ENCODE measurements at regions not wholly inside any gene's neighbourhood (a gene's known extent, or its start where the extent isn't known, plus 50 kb on each side); places are given as distances from the start of the nearest gene placed in this dataset.

- Mint-ChIP-seq H3K9me3 (peaks cover 2% of the 10 kb centered on the region), H3K27ac (no peak overlapping the region)
- no peak for ATAC-seq
Measured at GRCh38 chr11:116640641-116641402, 132.0 kb downstream of the BUD13 start.

GRCh38 chr11:116638463-116638862 lies 134.3 kb downstream of the BUD13 start:
- Mint-ChIP-seq H3K9me3 (peaks cover 5% of the 10 kb centered on the region), H3K4me3 (no peak overlapping the region), H3K36me3 (no peaks in the 10 kb centered on the region), H3K27me3 (peaks cover under 1% of the 10 kb centered on the region), H3K4me1 (no peaks in the 10 kb centered on the region), H3K27ac (no peak overlapping the region)
- ATAC-seq = no peak

More at GRCh38 chr11:116640641-116641402, 132.0 kb downstream of the BUD13 start:
- H3K4me1 Mint-ChIP-seq = no peaks in the 10 kb centered on the region
- no peaks in the 10 kb centered on the region for H3K36me3 Mint-ChIP-seq
- no peak overlapping the region for H3K4me3 Mint-ChIP-seq
- peaks cover 10% of the 10 kb centered on the region for H3K27me3 Mint-ChIP-seq

- peaks cover 5% of the 10 kb centered on the region for H3K9me3 Mint-ChIP-seq
- no peak for ATAC-seq
- H3K4me1 Mint-ChIP-seq = no peaks in the 10 kb centered on the region
- H3K36me3 Mint-ChIP-seq = no peaks in the 10 kb centered on the region
- no peak overlapping the region for H3K27ac Mint-ChIP-seq
- H3K27me3 Mint-ChIP-seq = no peaks in the 10 kb centered on the region
- no peak overlapping the region for H3K4me3 Mint-ChIP-seq
Measured at GRCh38 chr11:116637766-116638165, 135.0 kb downstream of the BUD13 start.

- no peak for ATAC-seq
- Mint-ChIP-seq H3K4me3 (no peak overlapping the region), H3K27me3 (no peaks in the 10 kb centered on the region), H3K27ac (no peak overlapping the region), H3K9me3 (peaks cover 5% of the 10 kb centered on the region), H3K4me1 (no peaks in the 10 kb centered on the region), H3K36me3 (no peaks in the 10 kb centered on the region)
Measured at GRCh38 chr11:116636341-116636929, 136.4 kb downstream of the BUD13 start.

GRCh38 chr11:116631201-116631600 lies 141.6 kb downstream of the BUD13 start:
- H3K27ac Mint-ChIP-seq = no peak overlapping the region
- H3K27me3 Mint-ChIP-seq = no peaks in the 10 kb centered on the region
- H3K36me3 Mint-ChIP-seq = no peaks in the 10 kb centered on the region
- no peak overlapping the region for H3K4me3 Mint-ChIP-seq
- no peak for ATAC-seq
- H3K9me3 Mint-ChIP-seq = peaks cover 8% of the 10 kb centered on the region
- H3K4me1 Mint-ChIP-seq = no peaks in the 10 kb centered on the region

DNA sequence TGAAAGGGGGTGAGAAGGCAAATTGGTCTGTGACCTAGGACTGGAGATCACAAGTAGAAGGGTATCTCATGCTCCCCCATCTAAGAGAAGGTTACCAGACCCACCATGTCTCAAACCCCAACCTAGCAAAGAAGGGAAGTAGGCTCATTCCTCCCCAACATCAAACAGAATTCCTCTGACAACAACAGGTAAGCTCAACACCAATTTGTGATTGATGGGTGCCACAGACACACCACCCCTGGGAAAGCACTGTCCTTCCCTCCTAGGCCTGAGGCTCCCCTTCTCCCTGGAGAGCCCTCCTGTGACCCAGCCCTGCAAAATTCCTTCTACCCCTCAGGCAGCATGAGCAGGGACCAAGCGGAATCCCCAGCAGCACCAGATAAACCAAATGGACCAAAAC lies 154.3 kb downstream of the BUD13 start:
- Mint-ChIP-seq H3K4me3 (no peak overlapping the region), H3K27ac (no peak overlapping the region), H3K9me3 (peaks cover 3% of the 10 kb centered on the region), H3K36me3 (no peaks in the 10 kb centered on the region), H3K4me1 (peaks cover 19% of the 10 kb centered on the region), H3K27me3 (peaks cover 13% of the 10 kb centered on the region)
- ATAC-seq = no peak

GRCh38 chr11:116615211-116615865 lies 157.4 kb downstream of the BUD13 start:
- Mint-ChIP-seq H3K4me1 (peaks cover 19% of the 10 kb centered on the region), H3K27ac (no peak overlapping the region), H3K9me3 (peaks cover 9% of the 10 kb centered on the region), H3K4me3 (no peak overlapping the region), H3K27me3 (peaks cover 18% of the 10 kb centered on the region), H3K36me3 (no peaks in the 10 kb centered on the region)
- no peak for ATAC-seq

- H3K9me3 Mint-ChIP-seq = peaks cover 9% of the 10 kb centered on the region
- no peak for ATAC-seq
- H3K4me1 Mint-ChIP-seq = peaks cover 19% of the 10 kb centered on the region
- no peak overlapping the region for H3K27ac Mint-ChIP-seq
- H3K36me3 Mint-ChIP-seq = no peaks in the 10 kb centered on the region
- peaks cover 18% of the 10 kb centered on the region for H3K27me3 Mint-ChIP-seq
- H3K4me3 Mint-ChIP-seq = no peak overlapping the region
Measured at GRCh38 chr11:116614306-116615210, 158.2 kb downstream of the BUD13 start.

GRCh38 chr11:116613206-116613875 lies 159.4 kb downstream of the BUD13 start:
- no peak for ATAC-seq
- no peak overlapping the region for H3K27ac Mint-ChIP-seq
- peaks cover 18% of the 10 kb centered on the region for H3K27me3 Mint-ChIP-seq
- H3K4me3 Mint-ChIP-seq = no peak overlapping the region
- no peaks in the 10 kb centered on the region for H3K36me3 Mint-ChIP-seq
- H3K9me3 Mint-ChIP-seq = peaks cover 9% of the 10 kb centered on the region
- peaks cover 19% of the 10 kb centered on the region for H3K4me1 Mint-ChIP-seq

- Mint-ChIP-seq H3K4me1 (peaks cover 19% of the 10 kb centered on the region), H3K36me3 (no peaks in the 10 kb centered on the region), H3K4me3 (no peak overlapping the region), H3K27ac (no peak overlapping the region), H3K27me3 (peaks cover 28% of the 10 kb centered on the region), H3K9me3 (peaks cover 9% of the 10 kb centered on the region)
- ATAC-seq = no peak
Measured at GRCh38 chr11:116611998-116612620, 160.7 kb downstream of the BUD13 start.

- Mint-ChIP-seq H3K27ac (no peak overlapping the region), H3K4me1 (peaks cover 6% of the 10 kb centered on the region), H3K9me3 (peaks cover 5% of the 10 kb centered on the region), H3K4me3 (no peak overlapping the region), H3K27me3 (peaks cover 47% of the 10 kb centered on the region), H3K36me3 (no peaks in the 10 kb centered on the region)
- ATAC-seq = no peak
Measured at GRCh38 chr11:116610190-116610589, 162.6 kb downstream of the BUD13 start.

DNA sequence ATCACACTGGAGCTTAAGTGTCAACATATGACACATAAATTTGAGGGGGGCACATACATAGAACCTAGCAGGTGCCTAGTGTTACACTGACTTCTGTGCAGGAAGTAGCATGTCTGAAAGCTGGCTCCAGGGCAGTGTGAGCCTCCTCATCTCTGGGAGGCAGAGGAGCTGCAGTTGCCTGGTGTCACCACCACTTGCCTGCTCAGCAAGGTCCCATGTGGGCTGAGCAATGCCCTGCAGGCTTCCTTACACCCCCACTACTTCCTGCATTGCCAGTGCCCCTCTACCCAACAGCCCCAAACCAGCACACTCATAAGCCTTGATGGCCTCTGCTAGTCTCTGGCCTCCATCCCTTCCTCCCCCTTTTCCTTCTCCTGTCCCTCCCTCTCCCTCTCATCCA lies 165.8 kb downstream of the BUD13 start:
- Mint-ChIP-seq H3K4me3 (no peak overlapping the region), H3K36me3 (no peaks in the 10 kb centered on the region), H3K9me3 (peaks cover 5% of the 10 kb centered on the region), H3K27ac (no peak overlapping the region), H3K27me3 (peaks cover 46% of the 10 kb centered on the region), H3K4me1 (no peaks in the 10 kb centered on the region)
- ATAC-seq = no peak

DNA sequence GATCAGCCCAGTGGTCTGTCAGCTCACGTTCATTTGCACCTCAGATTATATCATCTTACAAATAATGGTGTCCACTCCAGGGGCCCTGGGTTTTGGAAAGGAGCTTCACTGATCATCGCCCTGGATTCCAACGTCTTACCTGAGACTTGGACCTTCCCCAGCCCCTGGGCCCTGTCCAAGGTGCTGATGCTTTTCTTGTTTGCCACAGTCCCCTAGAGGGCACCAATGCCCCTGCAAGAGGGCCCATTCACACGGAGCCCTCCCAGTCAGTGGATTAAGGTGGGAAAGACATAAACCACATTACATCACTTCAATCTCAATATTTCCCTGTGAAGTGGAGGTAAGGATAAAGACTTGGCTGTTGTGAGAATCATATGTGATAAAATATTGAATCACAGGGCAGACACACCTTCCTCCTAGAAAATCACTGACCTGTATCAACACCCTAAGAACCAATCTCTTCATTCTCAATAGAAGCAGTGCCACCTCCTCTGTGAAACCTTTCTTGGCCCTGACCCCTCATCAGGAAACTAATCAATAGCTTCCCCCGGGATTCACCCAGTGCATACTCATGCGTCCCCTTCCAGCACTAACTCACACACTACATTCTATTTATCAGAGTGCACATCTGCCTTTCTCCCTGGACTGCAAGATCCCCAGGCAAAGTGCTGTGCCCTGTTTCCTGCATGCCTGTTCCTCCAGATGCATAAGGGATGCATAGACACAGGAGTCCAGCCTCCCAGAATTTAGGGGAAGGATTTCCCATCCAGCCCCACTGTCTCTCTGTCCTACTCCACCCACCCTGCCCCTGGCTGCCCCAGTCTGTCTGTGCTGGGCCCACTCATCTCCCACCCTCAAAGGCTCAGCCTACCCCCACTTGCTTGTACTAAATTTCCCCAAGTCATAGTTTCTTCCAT lies 167.0 kb downstream of the BUD13 start:
- peaks cover 2% of the 10 kb centered on the region for H3K9me3 Mint-ChIP-seq
- H3K4me1 Mint-ChIP-seq = no peaks in the 10 kb centered on the region
- H3K27me3 Mint-ChIP-seq = peaks cover 35% of the 10 kb centered on the region
- H3K36me3 Mint-ChIP-seq = no peaks in the 10 kb centered on the region
- no peak overlapping the region for H3K27ac Mint-ChIP-seq
- no peak for ATAC-seq
- no peak overlapping the region for H3K4me3 Mint-ChIP-seq
